ENCODE measurements at regions not wholly inside any gene's neighbourhood (a gene's known extent, or its start where the extent isn't known, plus 50 kb on each side); places are given as distances from the start of the nearest gene placed in this dataset.

DNA sequence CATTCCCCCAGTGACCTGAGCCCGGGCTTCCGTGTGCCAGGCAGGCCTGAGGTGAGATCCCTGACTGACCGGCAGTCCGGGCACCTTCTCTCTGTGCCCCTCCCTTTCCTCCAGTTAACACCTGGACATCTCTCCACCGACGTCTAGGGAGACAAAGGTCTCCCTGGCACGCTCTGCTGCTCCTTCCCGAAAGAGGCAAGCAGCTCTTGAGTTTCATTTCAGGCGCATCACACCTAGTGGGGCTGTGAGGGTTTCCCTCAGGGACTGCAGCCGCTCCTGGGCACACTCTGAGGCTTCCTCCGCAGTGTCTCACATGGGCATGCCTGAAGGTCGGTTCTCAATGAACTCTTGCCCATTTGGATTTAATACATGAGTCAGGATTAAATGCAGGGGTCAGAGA lies 322.7 kb downstream of the CTTN start:
- Histone ChIP-seq H3K27ac (no peak overlapping the region), H3K4me3 (no peak overlapping the region)

GRCh38 chr11:70725278-70725677 lies 326.9 kb downstream of the CTTN start:
- Histone ChIP-seq H3K27ac (no peak overlapping the region), H3K4me3 (no peak overlapping the region)

DNA sequence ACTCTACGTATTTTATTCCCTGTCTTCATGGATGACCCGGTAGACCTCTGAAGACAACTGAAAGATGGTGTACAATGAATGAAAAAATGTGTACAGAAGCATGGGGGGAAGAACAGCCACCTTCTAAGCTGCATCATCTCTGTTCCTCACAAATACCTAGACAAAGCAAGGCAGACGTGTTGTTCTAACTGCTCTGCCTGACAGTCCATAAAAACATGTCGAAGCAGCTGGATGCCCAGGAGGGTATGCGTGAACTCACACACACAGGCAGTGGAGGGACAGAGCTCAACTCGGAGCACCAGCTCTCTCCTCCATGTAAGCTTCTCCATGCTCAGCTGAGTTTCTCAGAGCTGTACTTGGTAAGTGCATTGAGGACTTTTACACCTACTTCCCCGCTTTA lies 327.4 kb downstream of the CTTN start:
- no peak overlapping the region for H3K4me3 ChIP-seq
- no peak overlapping the region for H3K27ac ChIP-seq

GRCh38 chr11:70727021-70727420 lies 328.7 kb downstream of the CTTN start:
- H3K27ac ChIP-seq: no peak overlapping the region
- no peak overlapping the region for H3K4me3 ChIP-seq

- Histone ChIP-seq H3K27ac (no peak overlapping the region), H3K4me3 (no peak overlapping the region)
Measured at GRCh38 chr11:70727899-70728620, 329.7 kb downstream of the CTTN start.

DNA sequence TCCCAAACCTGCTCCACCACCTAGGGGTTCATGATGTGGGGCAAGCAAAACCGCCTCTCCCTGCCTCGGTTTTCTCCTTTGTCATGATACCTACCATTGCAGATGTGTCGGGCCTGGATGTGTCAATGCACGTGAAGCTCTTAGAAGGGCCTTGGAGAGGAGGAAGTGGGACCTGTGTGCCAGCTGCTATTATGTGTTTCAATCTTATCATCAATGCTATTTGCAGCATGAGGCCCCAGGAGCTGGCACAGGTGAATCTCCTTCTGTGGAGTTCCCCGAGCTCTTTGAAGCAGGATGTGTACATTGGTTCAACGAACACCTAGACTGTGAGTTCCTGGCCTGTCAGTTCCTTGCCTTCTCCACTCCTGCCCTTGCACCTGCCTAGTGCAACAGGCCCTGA lies 331.6 kb downstream of the CTTN start:
- no peak overlapping the region for H3K27ac ChIP-seq
- no peak overlapping the region for H3K4me3 ChIP-seq

GRCh38 chr11:70730411-70730810 lies 332.1 kb downstream of the CTTN start:
- Histone ChIP-seq H3K4me3 (no peak overlapping the region), H3K27ac (no peak overlapping the region)

GRCh38 chr11:70731271-70732022 lies 333.1 kb downstream of the CTTN start:
- H3K4me3 ChIP-seq: no peak overlapping the region
- H3K27ac ChIP-seq: no peak overlapping the region

DNA sequence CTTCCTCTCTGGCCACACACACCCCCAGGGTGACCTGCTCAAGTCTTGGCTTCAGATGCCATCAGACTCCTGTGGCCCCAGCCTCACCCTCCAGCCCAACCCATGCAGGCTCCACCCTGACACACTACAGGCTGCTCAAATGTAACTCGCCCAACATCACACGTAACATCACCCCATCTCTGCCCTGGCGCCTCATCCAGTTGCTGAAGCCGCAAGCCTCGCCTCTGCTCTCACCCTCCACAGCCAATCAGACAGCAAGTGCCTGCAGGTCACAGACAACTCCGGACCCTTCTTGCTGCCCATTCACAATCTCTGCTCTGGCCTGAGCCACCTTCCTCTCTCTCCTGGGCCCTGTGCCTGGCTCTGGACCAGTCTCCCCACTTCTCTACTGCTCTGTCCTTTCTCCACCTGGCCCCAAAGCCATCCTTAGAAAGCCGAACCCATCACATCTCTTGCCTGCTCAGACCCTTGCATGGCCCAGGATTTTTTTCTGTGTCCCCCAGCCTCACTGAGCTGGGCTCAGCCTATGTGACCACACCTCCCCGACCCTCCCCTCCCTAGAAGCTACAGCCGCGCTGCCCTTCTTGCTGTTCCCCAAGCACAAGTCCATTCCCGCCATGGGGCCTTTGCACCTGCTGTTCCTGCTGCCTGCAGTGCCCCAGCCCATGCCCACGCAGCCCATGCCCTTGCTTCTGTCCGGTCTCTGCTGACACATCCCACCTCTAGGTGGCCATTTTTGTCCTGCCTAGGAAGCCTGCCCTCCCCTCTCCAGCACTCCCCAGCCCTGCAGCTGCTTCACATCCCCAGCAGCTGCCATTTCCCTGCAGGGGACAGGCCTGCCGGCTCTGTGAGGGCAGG lies 333.9 kb downstream of the CTTN start:
- no peak overlapping the region for H3K27ac ChIP-seq

DNA sequence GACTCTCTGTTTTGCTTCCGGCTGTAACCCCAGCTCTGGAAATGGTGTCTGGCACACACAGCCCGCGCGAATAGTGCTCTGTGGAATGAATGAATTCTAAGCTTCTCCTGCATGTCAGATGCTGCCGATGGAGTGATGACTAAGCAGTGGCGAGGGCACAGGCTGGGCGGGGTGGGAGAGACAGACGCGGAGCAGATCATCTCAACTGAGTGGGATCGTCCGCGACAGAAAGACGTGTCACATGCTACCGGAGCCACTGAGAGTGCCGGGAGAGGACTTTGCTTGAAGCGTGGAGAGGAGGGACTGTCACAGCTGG lies 334.5 kb downstream of the CTTN start:
- no peak overlapping the region for H3K27ac ChIP-seq
- H3K4me3 ChIP-seq: no peak overlapping the region

More for the DNA sequence above, 333.9 kb downstream of the CTTN start:
- no peak overlapping the region for H3K4me3 ChIP-seq

DNA sequence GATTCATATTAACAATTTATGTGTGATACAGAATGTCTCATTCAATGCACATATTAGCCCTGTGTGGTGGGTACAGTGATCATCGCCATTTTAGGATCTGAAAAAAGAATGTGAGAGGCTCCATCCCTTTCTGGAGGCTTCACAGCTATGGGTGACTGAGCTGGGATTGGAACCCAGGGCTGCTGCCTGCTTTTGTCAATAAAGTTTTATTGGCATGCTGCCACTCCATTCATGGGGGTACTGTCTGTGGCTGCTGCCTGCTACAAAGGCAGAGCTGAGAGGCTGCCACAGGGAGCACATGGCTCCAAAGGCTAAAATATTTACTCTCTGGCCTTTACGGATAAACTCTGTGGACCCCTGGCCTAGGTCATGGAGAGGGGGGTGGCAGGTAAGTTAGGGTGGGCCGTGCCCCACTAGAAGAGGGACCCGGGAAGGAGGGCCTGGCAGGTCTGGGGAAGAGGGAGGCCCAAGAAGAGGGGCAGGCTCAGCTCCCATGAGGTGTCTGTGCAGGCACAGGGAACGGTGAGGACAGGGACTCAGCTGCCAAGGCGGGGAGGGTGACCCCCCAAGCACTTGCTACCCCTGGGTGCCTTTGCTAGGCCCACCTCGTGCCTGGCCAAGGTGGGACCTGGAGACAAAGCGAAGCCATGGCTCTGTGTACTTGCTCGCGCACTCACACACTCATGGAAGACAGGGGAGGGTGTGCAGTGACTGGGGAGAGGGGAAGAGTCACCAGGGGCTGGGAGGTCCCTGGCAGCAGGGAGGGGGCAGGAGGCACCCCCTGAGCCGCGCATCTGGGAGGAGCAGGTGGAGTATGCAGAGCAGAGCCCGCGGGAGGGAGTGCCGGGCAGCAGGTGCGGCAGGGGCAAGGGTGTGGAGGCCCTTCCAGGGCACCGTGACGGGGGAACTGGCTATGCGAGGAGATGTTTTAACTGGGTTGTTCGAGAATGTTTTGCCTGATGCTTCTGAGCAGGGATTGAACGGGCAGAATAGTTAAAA lies 335.3 kb downstream of the CTTN start:
- Histone ChIP-seq H3K27ac (no peak overlapping the region), H3K4me3 (no peak overlapping the region)

- Histone ChIP-seq H3K27ac (no peak overlapping the region), H3K4me3 (no peak overlapping the region)
Measured at GRCh38 chr11:70734379-70734778, 336.1 kb downstream of the CTTN start.

DNA sequence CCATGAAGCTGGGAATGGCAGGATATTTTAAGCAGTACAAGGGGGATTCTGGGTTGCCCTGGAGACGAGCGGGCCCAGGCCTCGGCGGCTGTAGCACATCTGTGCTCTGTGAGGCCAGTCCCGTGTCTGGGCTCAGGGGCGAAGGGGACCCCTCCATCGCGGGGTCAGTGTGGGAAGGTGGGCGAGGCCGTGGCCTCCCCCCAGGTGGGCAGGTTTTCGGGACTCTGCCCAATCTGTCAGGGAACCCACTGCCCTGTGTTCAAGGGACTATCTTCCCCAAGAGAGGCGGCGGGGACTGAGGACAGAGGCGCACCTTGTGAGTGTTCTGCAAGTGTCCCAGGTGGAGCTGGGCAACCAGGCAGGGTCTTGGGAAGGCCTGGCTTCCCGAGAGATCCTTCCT lies 336.6 kb downstream of the CTTN start:
- no peak overlapping the region for H3K4me3 ChIP-seq
- H3K27ac ChIP-seq: no peak overlapping the region

DNA sequence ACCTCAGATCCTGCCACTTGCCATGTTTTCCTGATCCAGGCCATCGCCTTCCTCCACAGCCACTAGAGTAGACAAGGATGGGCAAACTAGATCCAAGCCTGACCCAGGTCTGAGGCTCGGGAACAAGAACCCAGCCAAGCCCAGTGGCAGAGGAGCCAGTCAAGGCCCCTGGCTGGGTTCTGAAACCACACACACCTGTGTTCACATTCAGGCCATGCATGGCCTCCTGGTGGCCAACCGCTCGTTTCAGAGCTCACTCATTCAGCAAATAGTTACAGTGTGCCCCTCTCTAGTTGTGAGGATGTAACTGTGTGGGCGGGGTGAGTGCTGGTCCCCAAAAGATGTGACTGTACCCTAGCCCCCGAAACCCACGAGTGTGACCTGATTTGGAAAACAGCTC lies 337.6 kb downstream of the CTTN start:
- Histone ChIP-seq H3K27ac (no peak overlapping the region), H3K4me3 (no peak overlapping the region)

DNA sequence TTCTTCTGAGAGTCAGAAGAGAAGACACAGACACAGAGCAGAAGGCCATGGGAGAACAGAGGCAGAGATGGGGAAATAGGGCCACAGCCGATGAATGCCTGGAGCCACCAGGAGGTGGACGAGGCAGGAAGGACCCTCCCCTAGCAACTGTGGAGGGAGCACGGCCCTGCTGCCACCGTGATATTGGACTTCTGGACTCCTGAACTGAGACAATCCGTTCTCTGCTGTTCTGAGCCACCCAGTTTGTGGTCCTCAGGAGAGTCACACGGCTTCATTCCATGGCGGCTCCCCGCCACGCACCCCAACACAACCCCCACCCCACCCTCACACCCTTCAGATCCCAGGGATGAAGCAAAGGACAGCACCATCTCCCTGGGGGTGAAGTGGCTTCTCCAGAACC lies 338.1 kb downstream of the CTTN start:
- no peak overlapping the region for H3K27ac ChIP-seq
- H3K4me3 ChIP-seq: no peak overlapping the region

- H3K27ac ChIP-seq: no peak overlapping the region
- H3K4me3 ChIP-seq: no peak overlapping the region
Measured at GRCh38 chr11:70736937-70737640, 338.8 kb downstream of the CTTN start.

- H3K27ac ChIP-seq: no peak overlapping the region
- H3K4me3 ChIP-seq: no peak overlapping the region
Measured at GRCh38 chr11:70737816-70738630, 339.7 kb downstream of the CTTN start.

DNA sequence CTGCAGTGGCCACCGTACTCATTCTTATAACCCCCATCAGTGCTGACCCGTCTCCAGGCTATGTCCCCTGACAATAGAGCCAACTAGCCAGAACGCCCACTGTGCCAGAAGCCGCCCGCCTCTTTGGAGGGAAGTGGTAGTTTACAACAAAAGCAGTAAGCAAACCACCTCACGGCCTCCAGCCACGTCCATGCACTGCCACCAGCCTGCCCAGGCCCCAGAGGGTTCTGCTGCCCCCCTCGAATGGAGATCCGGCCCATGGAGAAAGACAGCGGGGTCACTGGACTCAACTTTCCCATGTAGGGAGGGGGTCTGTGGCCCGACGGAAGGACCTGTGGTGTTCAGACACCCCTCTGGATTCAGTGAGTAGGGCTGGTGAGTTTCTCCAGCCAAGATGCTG lies 340.3 kb downstream of the CTTN start:
- H3K27ac ChIP-seq: no peak overlapping the region
- H3K4me3 ChIP-seq: no peak overlapping the region
